HG03045 (cell line): ENCODE measurements at regions not wholly inside any gene's neighbourhood (a gene's known extent, or its start where the extent isn't known, plus 50 kb on each side); places are given as distances from the start of the nearest gene placed in this dataset.

Experiments
- ATAC-seq: cut with Tn5 transposase; IDR thresholded peaks from one replicate; pipeline ENCODE4 v1.9.1; 2021; ENCODE audit warnings: mild to moderate bottlenecking, moderate library complexity; ENCODE audit not compliant: unreplicated experiment

DNA sequence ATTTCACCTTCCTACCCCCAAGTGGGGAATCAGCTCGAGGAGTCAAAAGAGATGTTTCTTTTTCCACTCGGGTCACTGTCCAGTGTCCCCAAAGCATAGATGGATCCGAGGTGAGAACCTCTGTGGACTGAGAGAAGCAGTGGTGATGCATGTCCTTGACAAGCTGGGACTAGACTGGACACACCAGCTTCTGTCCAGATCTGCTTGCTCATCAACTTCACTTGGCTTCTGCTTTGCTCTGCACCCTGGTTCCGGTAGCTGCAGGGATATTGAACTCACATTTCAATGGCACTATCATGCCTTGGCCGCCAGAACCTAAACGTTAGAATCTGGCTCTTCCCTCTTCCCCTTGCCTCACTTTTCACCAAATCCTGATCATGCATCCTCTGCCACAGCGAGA is 50.3 kb upstream of the CXCL12 start:
- no peak for ATAC-seq

DNA sequence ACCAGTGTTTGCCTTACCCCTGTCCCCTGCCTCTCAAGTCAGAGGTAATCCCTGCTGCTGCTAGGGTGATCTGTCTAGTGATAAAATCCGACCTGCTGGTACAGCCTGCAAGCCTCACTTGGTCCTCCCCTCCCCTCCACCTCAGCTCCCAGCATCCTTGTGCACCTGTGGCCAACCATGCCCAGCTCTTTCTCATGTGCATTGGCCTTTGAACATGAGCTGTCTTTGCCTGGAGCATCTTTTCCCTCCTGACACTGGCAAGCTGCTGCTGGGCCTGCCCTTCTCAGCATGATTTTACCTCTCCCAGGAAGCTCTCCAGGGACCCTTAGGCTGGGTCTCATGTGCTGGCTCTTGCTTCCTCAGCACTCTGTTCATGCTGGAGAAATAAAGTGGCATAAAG is 51.3 kb upstream of the CXCL12 start:
- no peak for ATAC-seq

- no peak for ATAC-seq
Measured at GRCh38 chr10:44437840-44438511, 53.1 kb upstream of the CXCL12 start.

DNA sequence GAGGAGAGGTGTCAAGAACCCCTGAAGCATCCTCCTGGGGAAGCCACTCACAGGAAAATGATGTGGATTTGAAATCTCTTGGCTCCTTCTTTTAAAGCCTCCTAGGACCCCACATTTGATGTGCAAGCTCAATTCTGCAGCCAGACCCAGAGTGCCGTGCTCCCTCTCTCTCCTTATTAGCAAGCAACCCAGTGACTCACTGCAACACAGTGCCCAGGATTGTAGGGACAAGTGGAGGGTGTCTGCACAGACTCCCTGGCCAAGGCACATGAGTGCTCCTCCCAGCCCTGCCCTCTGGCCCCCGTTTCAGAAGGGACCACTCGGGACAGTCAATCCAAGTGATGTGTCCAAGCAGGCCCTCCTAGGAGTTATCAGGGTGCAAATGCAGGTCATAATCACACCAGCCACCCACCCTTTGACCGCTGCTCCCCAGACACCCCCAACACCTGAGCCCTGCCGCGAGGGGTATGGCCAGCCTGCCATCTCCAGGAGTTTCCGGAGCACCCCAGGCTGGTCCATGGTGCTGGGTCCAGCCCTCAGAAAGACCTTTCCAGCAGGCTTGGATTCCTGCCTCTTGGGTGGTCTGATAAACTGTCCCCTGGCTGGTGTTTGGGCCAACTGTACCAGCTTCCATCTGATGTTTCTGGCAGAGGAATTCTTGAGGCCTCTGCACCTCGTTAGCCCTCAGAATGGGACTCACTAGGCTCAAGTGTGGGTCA is 54.5 kb upstream of the CXCL12 start:
- ATAC-seq = no peak

DNA sequence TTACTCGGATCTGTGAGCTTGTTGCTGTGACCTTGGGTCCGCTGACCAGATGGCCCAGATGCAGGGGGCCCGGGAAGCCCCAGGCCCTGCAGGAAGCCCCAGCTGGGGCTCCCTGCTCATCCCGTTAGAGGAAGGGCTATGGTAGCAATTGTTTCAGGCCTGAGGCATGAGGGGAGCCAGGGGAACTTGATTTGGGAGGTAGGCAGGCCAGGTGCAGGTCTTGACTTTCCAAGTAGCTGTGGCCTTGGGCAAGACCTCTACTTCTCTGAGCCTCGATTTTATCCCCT is 55.0 kb upstream of the CXCL12 start:
- no peak for ATAC-seq

DNA sequence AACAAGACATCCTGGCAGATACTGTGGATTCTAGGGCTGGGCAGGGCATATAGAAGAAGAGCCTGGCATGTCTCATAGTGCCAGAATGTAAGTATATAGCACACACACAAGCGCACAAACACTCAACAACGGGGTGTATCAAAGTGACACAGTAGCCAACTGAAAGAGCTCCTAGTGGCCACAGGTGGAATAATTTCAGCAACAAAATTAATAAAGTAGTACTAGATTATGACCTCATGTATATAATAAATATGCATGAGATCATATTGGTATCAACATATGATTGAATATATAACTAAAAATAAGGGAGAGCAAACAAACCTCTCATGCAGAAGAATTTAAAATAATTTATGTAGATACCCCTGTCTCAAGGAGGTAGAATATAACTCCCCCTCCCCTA is 72.4 kb upstream of the CXCL12 start:
- ATAC-seq = no peak

GRCh38 chr10:44458671-44459413 is 73.9 kb upstream of the CXCL12 start:
- no peak for ATAC-seq

DNA sequence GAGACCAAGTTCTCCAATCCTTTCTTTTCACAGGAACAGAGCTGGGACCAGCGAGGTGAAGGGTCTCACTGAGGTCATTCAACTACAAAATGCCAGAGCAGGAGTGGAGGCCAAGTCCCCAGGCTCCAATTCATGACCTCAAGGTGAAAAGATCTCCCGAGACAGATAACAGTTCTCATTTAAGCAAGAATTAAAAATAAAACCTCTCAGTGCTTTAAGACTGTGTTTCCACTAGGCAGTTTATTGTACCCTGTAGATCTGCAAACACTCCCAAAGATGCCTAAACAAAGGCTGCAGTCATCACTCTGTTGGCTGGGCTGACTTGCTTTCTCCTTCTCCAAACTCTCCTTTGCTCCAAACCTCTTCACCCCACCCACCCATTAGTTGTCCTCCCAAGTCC is 74.8 kb upstream of the CXCL12 start:
- no peak for ATAC-seq

DNA sequence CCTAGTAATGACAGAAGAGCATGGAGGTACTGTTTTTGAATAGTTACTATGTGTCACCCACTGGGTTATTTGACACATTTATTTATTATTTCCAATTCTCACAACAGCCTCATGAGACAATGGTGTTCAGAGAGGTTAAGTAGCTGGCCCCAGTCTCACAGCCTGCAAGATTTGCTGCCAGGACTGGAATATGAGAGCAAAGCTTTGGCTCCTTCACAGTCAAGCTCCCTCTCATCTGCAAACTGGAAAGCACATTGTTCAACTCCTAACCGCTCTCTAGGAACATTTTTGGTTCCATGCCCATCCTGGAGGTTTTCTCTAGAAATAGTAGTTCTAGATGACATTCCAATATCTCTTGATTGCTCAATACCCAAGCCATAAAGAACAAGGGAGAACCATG is 75.5 kb upstream of the CXCL12 start:
- ATAC-seq = no peak

GRCh38 chr10:44462338-44462914 is 77.5 kb upstream of the CXCL12 start:
- ATAC-seq = no peak

DNA sequence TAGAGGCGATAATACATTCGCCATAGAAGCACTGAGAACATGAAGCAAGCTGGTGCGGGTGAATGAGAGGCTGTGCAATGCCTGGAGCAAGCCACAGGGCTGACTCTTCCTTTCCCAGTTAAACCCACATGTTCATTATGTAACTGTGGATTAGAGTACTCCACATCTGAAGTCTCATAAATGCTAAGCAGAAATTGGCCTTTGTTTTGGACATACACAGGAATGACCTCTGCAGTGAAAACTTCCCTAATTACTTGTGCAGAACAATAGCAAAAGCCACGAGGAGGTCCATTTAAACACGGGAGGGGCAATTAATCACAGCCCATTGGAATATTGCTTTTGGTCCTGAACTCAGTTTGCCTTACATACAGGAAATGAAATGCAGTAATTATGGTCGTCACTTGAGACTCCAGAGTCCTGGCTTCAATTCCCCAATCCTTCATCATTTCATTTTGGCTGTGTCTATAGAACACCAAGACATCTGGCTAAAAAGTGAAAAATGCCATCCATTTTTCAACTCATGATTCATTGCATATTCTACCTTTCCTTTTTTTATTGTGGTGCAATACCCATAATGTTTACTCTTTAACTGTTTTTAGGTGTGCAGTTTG is 78.7 kb upstream of the CXCL12 start:
- ATAC-seq = no peak

- no peak for ATAC-seq
Measured at GRCh38 chr10:44464503-44464902, 79.6 kb upstream of the CXCL12 start.

DNA sequence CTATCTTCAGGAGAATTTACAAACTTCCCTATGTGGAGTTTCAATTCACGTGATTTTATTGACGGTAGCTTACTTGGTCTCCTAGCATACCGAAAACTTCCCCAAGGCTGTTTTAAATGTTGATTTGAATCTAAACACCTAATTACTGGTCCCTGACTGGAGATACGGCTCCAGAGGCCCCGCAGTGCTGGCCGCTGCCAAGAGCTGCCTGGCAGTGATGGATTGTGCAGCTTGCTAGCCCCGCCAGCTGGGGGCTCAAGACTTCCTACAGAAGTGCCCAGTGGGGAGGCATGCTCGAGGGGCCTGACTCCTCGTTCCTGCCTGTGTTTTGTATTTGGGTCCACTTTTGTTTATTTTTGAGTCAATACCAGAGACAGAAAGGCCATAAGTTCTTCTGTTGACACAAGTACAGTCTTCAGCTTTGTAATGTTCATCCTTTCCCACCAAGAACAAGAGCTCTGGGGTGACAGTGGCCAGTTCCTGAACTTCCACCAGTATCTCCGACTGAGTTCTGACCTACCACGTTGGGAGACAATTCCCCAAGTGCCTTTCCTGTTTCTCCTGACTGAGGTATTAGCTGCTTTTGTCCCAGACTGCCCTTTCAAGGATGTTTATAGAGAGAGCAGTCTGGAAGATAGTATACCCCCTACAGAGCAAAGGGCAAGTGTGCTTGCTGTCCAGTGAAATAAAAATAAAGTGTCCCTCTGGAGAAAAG is 80.7 kb upstream of the CXCL12 start:
- no peak for ATAC-seq

DNA sequence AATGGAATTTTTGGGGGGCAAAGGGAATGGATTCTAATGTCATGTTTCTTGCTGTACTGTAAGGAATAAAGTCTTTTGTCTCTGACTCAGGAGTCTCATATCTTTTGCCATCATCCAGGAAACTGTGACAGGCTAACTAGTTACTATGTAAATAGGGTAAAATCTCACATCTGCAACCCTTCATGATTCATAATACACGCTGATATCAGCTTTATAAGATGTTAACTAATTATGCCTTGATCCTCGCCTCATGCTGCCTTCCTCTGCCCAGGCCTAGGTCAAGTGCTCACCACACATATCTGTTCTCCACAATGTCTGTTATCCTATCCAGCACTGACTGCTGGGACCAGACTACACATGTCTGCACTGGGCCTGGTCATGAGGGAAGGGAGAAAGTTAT is 81.3 kb upstream of the CXCL12 start:
- ATAC-seq = no peak

DNA sequence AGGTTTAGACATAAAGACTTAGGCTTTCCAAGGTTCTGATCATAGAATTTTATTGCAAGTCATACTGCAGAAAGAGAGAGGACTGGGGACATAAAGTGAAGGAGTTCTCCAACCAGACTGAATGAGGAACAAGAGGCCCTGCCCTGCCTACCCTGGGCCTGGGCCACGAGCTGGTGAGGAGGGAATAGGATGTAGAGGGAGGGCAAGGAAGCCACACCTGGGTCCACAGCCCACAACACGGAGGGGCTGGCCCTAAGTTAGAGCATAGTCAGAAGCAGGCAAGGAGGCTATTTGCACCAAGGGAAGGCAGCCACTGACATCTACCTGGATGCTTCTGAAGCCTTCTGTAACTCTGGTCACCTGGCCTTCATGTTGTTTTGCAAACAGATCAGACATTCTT is 82.2 kb upstream of the CXCL12 start:
- ATAC-seq = no peak

DNA sequence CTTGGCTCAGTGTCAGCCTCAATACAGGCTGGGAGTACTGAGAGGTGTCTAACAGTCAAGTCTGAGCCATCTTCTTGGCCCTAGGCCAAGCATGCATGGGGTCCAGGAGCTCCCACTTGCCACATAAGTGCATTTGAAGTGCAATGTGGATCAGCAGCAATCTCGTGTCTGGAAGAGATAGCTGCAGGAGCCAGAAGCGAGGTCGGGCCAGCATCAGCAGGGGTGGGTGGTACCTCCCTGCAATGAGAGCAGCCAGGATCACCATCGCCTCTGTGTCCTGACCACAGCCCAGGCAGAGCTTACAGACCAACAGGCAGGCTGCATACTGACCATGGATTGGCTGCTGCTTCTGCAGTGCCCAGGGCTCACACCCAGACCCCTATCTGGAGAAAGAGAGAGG is 83.0 kb upstream of the CXCL12 start:
- no peak for ATAC-seq

DNA sequence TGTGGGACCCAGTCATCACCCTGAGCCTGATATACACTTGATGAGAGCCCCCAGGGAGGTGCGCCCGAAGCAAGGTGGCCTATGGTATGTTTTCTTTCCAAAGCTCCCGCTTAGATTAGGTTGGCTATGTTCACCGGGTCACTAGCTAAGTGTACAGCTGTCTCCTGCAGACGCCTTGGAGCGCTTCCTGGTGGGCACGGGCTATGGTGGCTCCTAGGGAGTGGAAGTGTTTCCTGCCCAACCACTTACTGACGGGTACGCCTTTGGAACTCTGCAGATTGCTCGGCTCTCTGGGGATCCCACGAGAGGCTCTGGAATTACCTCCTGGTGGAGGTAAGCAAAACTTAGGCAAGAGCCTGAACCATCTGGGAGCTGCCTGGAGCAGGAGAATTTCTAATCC is 83.6 kb upstream of the CXCL12 start:
- no peak for ATAC-seq

DNA sequence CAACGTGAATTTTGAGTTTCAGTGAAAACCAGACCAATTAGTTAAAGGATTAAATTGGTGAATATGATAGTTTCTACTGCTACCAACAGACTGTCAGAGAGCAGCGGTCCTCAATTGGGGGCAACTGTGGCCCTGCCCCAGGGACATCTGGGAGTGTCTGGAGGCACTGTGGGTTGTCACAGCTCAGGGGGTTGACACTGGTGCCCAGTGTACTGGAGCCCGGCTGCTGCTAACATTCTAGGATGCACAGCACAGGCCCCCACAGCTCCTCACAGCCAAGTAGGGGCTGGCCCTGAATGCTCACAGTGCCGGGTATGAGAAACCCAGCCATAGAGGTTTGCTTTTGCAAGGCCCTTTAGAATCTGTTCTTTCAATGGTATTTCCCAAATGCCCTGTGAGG is 84.1 kb upstream of the CXCL12 start:
- ATAC-seq = no peak

DNA sequence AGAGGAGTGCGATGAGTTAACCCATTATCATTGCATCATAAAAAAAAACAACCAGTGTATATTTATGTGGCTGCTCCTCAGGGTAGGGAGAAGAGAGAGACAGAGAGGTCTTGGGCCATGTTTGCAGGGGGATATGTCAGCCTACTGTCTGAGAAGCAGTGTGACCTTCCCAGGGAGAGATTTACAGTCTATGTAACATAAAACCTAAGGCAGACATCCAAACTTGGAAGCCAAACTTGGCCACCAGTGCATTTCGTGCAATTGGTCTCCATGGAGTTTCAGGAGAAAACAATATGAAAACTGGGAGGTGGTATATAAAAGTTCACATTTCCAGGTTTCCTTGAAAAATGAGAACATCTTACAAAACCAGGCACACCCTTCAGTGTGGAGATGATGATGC is 85.9 kb upstream of the CXCL12 start:
- ATAC-seq = no peak

GRCh38 chr10:44471410-44471809 is 86.5 kb upstream of the CXCL12 start:
- no peak for ATAC-seq

DNA sequence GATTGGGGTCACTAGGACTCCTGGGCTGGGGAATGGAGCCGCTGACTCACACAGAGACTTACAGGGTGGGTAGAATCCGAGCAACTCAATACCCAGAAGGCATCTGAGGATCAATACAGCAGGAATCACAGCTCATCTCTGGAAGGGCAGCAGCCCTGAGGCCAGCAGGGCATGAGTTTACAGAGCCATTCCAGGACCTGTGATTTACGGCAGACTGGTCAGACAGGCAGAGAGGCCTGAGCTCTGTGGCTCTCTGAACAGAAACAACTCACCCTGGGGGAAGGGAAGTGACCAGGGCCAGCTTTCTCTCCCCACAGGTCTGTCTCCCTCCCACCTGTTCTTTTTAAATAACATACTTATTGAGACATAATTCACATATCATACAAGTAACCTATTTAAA is 88.2 kb upstream of the CXCL12 start:
- no peak for ATAC-seq
